ENCODE measurements at regions not wholly inside any gene's neighbourhood (a gene's known extent, or its start where the extent isn't known, plus 50 kb on each side); places are given as distances from the start of the nearest gene placed in this dataset.
"Not testable (repeated sequence)": the region's sequence is repeated elsewhere in the genome, so short reads cannot be mapped to it uniquely, and the experiment has no call there.

DNA sequence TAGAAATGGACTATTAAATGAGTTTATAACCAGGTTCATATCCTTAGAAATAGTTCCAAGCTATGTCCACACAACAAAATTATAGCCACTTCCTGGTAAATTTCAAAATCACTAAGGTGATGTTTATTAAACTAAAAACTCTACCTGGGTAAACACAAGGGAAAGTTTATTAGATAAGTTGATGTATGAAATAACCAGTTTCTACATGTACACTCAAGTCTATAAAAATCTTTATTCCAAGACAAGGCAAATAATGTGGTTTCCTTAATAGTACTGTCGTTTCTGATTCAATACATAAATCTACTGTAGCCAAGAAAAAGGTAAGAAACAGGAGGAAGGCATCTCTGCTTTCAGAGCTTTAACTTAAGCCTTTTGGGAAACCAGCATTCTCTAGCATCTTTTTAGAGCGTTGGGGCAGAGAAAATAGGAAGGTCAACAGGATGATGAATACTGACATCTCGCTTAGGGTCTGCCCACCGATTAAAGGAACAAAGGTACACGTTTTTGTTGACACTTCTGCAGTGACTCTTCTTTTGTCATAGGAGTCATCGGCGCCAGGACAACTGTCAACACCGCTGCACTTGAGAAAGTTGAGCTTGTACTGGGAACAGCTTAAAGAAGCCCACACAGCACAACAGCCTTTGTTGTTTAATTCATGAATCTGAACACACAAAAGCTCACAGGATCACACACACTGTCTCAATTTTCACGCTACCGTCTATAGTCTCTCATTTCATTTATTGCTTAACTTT lies 513.6 kb downstream of the SLCO4C1 start:
- H3K4me2 ChIP-seq (ENCODE audit: low read length), result no peak overlapping the region
- H3K9ac ChIP-seq (ENCODE audit: low read length), result no peak overlapping the region
- no peak overlapping the region for H3K27ac ChIP-seq (ENCODE audit: low read length)
- H3K79me2 ChIP-seq (replicated peaks; ENCODE audit: insufficient read depth, low read length), result no peaks in the 10 kb centered on the region
- TF ChIP-seq RAD21 (conservative IDR thresholded peaks at IDR 0.05) (no peak), TAF1 (IDR thresholded peaks at IDR 0.05; ENCODE audit: low read depth) (no peak), REST (IDR thresholded peaks at IDR 0.05; ENCODE audit: borderline replicate concordance) (no peak), EP300 (conservative IDR thresholded peaks at IDR 0.05; ENCODE audit: poor library complexity, severe bottlenecking) (no peak), POLR2AphosphoS5 (IDR thresholded peaks at IDR 0.05) (no peak), SMC3 (conservative IDR thresholded peaks at IDR 0.05; ENCODE audit: poor library complexity) (no peak), EZH2 (IDR thresholded peaks at IDR 0.05; ENCODE audit: borderline replicate concordance, insufficient read depth, low read length, poor library complexity, severe bottlenecking) (no peak), MXI1 (conservative IDR thresholded peaks at IDR 0.05; ENCODE audit: poor library complexity, severe bottlenecking) (no peak)
- TF ChIP-seq, protein P1, sequence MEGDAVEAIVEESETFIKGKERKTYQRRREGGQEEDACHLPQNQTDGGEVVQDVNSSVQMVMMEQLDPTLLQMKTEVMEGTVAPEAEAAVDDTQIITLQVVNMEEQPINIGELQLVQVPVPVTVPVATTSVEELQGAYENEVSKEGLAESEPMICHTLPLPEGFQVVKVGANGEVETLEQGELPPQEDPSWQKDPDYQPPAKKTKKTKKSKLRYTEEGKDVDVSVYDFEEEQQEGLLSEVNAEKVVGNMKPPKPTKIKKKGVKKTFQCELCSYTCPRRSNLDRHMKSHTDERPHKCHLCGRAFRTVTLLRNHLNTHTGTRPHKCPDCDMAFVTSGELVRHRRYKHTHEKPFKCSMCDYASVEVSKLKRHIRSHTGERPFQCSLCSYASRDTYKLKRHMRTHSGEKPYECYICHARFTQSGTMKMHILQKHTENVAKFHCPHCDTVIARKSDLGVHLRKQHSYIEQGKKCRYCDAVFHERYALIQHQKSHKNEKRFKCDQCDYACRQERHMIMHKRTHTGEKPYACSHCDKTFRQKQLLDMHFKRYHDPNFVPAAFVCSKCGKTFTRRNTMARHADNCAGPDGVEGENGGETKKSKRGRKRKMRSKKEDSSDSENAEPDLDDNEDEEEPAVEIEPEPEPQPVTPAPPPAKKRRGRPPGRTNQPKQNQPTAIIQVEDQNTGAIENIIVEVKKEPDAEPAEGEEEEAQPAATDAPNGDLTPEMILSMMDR (IDR thresholded peaks at IDR 0.05; ENCODE audit: poor library complexity, severe bottlenecking), result no peak
- H3K4me3 ChIP-seq (ENCODE audit: low read length), result no peak overlapping the region
- no peak overlapping the region for H2AFZ ChIP-seq (ENCODE audit: low read depth, low read length)
- H4K20me1 ChIP-seq (ENCODE audit: insufficient read depth), result no peaks in the 10 kb centered on the region
- no peaks in the 10 kb centered on the region for H3K36me3 ChIP-seq (ENCODE audit: insufficient read depth, low read length)
- H3K27me3 ChIP-seq (ENCODE audit: insufficient read depth, low read depth, low read length), result no peaks in the 10 kb centered on the region
- no peaks in the 10 kb centered on the region for H3F3A ChIP-seq (ENCODE audit: insufficient read depth, low read length, poor library complexity, severe bottlenecking)
- H3K9me2 ChIP-seq (ENCODE audit: insufficient read depth, low read length), result no peaks in the 10 kb centered on the region
- no peaks in the 10 kb centered on the region for H3K9me3 ChIP-seq (ENCODE audit: low read length)

- no peaks in the 10 kb centered on the region for H3K27me3 ChIP-seq (ENCODE audit: insufficient read depth, low read depth, low read length)
- H3K9me2 ChIP-seq (ENCODE audit: insufficient read depth, low read length), result no peaks in the 10 kb centered on the region
- H3F3A ChIP-seq (ENCODE audit: insufficient read depth, low read length, poor library complexity, severe bottlenecking), result no peaks in the 10 kb centered on the region
- no peaks in the 10 kb centered on the region for H4K20me1 ChIP-seq (ENCODE audit: insufficient read depth)
- H3K4me3 ChIP-seq (ENCODE audit: low read length), result no peak overlapping the region
- H3K4me2 ChIP-seq (ENCODE audit: low read length), result no peak overlapping the region
- no peaks in the 10 kb centered on the region for H3K9me3 ChIP-seq (ENCODE audit: low read length)
- H3K79me2 ChIP-seq (replicated peaks; ENCODE audit: insufficient read depth, low read length), result no peaks in the 10 kb centered on the region
- TF ChIP-seq SMC3 (conservative IDR thresholded peaks at IDR 0.05; ENCODE audit: poor library complexity), result no peak
- TF ChIP-seq REST (IDR thresholded peaks at IDR 0.05; ENCODE audit: borderline replicate concordance), result no peak
- TF ChIP-seq, protein P1 (IDR thresholded peaks at IDR 0.05; ENCODE audit: poor library complexity, severe bottlenecking), result no peak
- H2AFZ ChIP-seq (ENCODE audit: low read depth, low read length), result no peak overlapping the region
- H3K27ac ChIP-seq (ENCODE audit: low read length), result no peak overlapping the region
- no peaks in the 10 kb centered on the region for H3K36me3 ChIP-seq (ENCODE audit: insufficient read depth, low read length)
- H3K9ac ChIP-seq (ENCODE audit: low read length), result no peak overlapping the region
These were observed 545.0 kb downstream of the SLCO4C1 start for GRCh38 chr5:101751105-101751504.

- H3K9me3 ChIP-seq (ENCODE audit: low read length); H3K9ac ChIP-seq (ENCODE audit: low read length); H3K27me3 ChIP-seq (ENCODE audit: insufficient read depth, low read depth, low read length); H2AFZ ChIP-seq (ENCODE audit: low read depth, low read length); H3K9me2 ChIP-seq (ENCODE audit: insufficient read depth, low read length); H4K20me1 ChIP-seq (ENCODE audit: insufficient read depth); H3F3A ChIP-seq (ENCODE audit: insufficient read depth, low read length, poor library complexity, severe bottlenecking); H3K79me2 ChIP-seq (replicated peaks; ENCODE audit: insufficient read depth, low read length); H3K4me2 ChIP-seq (ENCODE audit: low read length); H3K36me3 ChIP-seq (ENCODE audit: insufficient read depth, low read length); H3K27ac ChIP-seq (ENCODE audit: low read length); H3K4me3 ChIP-seq (ENCODE audit: low read length): not testable (repeated sequence)
These were observed 553.1 kb downstream of the SLCO4C1 start for GRCh38 chr5:101743000-101743399.
